Left lung (tissue), 4 donors: ENCODE measurements at regions not wholly inside any gene's neighbourhood (a gene's known extent, or its start where the extent isn't known, plus 50 kb on each side); places are given as distances from the start of the nearest gene placed in this dataset.

Experiments
- ATAC-seq: fragments of 200-7000 bp; cut with Tn5 transposase; one replicate; pipeline ENCODE4 v1.9.1; 2020; ENCODE audit warnings: moderate library complexity
- DNase-seq, 4 donors: peaks; one replicate each; pipeline ENCODE4 v3.0.0-alpha.2; 2013 to 2020
- H3K27ac ChIP-seq, 2 donors: fragments of 200-600 bp; sonication (generic) in 1 of 2; one replicate each; pipeline versions ENCODE4 v1.5.0 to v1.8.0; 2020 to 2021
- H3K27me3 ChIP-seq, 2 donors: fragments of 200-600 bp; sonication (generic) in 1 of 2; one replicate each; pipeline versions ENCODE4 v1.5.0 to v1.8.0; 2020 to 2021
- H3K36me3 ChIP-seq, 2 donors: fragments of 200-600 bp; sonication (generic) in 1 of 2; one replicate each; pipeline versions ENCODE4 v1.5.0 to v1.8.0; 2020 to 2021
- H3K4me1 ChIP-seq, 2 donors: fragments of 200-600 bp; one replicate each; pipeline ENCODE4 v1.8.0; 2021
- H3K4me3 ChIP-seq, 2 donors: fragments of 200-600 bp; sonication (generic) in 1 of 2; one replicate each; pipeline versions ENCODE4 v1.5.0 to v1.8.0; 2020 to 2021; ENCODE audit warnings: mild to moderate bottlenecking in 1 of 2
- H3K9me3 ChIP-seq, 2 donors: fragments of 200-600 bp; sonication (generic) in 1 of 2; one replicate each; pipeline versions ENCODE4 v1.5.0 to v1.8.0; 2020 to 2021
- CTCF ChIP-seq, 2 donors: fragments of 200-600 bp; sonication (generic) in 1 of 2; IDR thresholded peaks; one replicate each; pipeline versions ENCODE4 v1.5.0 to v1.8.0; 2021; ENCODE audit warnings: antibody characterized with exemption in 2 of 2
- intact Hi-C, 2 donors: fragments of 100-400 bp; cut with DNase I; formaldehyde crosslinking; loops; one replicate each; pipeline versions ENCODE4 v1.11.2 to v1.14.2; 2022
- donor health status: DM: no; HTN: yes; CAD: no.
- donor health status: DM: no; HTN: no; CAD: no.

- no peak overlapping the region for H3K27ac ChIP-seq
- no peak for DNase-seq
- no peaks in the 10 kb centered on the region for H3K9me3 ChIP-seq
- peaks cover 0 to 5% of the 10 kb centered on the region in 2 donors for H3K27me3 ChIP-seq
- intact Hi-C loops, result no loop called here
- no peaks in the 10 kb centered on the region for H3K36me3 ChIP-seq
- TF ChIP-seq CTCF (IDR thresholded peaks at IDR 0.05), result no peak
- no peaks in the 10 kb centered on the region for H3K4me1 ChIP-seq
- ATAC-seq, result no peak
- H3K4me3 ChIP-seq, result no peak overlapping the region
These were observed 177.3 kb downstream of the TRIM33 start for GRCh38 chr1:114333690-114334089.

DNA sequence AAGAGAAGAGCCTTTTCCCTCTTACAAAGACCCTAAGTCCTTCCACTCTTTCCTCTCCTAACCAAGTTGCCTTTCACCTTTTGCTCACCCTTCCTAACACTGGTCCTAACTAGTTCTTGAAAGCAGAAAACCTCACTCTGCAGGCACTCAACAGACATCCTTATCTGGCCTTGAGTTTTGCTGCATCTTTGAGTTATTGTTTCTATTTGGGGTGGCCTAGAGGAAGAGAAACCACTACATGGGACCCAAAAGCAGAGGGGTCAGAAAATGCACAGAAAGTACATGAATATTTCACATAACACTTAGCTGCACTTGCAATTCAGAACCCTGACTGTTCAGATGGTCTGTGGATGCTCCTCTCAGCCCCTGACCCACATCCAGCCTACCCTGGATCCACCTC is 178.3 kb upstream of the SYT6 start:
- intact Hi-C loops, result no loop called here
- no peak for ATAC-seq

GRCh38 chr1:114330451-114330983 is 176.8 kb upstream of the SYT6 start:
- no peaks in the 10 kb centered on the region for H3K4me1 ChIP-seq
- TF ChIP-seq CTCF (IDR thresholded peaks at IDR 0.05), result no peak
- H3K27ac ChIP-seq, result no peak overlapping the region
- H3K9me3 ChIP-seq, result peaks cover 0 to 4% of the 10 kb centered on the region in 2 donors
- intact Hi-C loops, result no loop called here
- no peaks in the 10 kb centered on the region for H3K36me3 ChIP-seq
- H3K4me3 ChIP-seq, result no peak overlapping the region
- DNase-seq (no peak), ATAC-seq (no peak)
- H3K27me3 ChIP-seq, result peaks cover 0 to 5% of the 10 kb centered on the region in 2 donors

More for the DNA sequence above, 178.3 kb upstream of the SYT6 start:
- H3K36me3 ChIP-seq, result no peaks in the 10 kb centered on the region
- peaks cover 0 to 4% of the 10 kb centered on the region in 2 donors for H3K9me3 ChIP-seq
- no peaks in the 10 kb centered on the region for H3K4me1 ChIP-seq
- H3K27me3 ChIP-seq, result peaks cover 0 to 5% of the 10 kb centered on the region in 2 donors
- no peak overlapping the region for H3K4me3 ChIP-seq
- TF ChIP-seq CTCF (IDR thresholded peaks at IDR 0.05), result no peak
- no peak overlapping the region for H3K27ac ChIP-seq
- DNase-seq, result no peak

DNA sequence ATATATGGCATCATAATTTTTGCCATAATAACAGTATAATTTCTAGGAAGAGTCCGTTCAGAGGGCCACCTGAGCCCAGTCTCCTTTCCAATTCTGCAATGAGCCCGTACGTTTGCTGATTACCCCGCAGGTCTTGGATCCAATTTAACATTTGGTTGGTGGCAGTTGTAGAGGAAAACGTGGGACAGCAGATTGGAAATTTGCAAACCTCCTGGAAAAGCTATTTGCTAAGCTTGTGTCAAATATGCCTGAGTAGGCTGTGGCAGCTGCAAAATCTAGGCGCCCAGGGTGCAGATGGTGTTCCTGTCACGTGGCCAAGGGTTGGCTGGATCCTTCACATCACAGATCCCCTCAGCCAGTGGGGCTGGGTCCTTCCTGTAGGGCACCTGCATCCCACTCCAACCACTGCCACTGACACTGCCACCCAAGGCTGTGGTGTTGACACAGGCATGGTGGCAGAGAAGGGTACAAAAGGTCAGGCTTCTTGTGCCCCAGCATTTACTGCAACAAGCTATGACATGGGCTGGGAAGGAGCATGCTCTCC is 174.8 kb upstream of the SYT6 start:
- Histone ChIP-seq H3K9me3 (peaks cover 0 to 4% of the 10 kb centered on the region in 2 donors), H3K27me3 (peaks cover 0 to 2% of the 10 kb centered on the region in 2 donors), H3K27ac (no peak overlapping the region), H3K4me3 (no peak overlapping the region), H3K4me1 (no peaks in the 10 kb centered on the region), H3K36me3 (no peaks in the 10 kb centered on the region)
- ATAC-seq (no peak), DNase-seq (no peak)
- TF ChIP-seq CTCF (IDR thresholded peaks at IDR 0.05), result no peak
- intact Hi-C loops, result no loop called here

DNA sequence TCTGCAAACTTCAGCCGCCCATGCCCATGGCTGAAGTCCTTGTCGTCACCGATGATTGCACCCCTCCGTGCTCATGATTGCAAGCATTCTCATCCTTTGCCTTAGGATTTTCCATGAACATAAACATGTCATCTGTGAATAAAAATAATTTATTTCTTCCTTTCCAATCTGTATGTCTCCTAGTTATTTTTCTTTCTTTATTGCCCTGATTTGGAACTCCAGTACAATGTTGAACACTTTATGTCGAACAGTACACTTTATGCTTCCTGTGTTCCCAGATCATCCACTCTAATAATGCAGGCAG is 170.9 kb upstream of the SYT6 start:
- H3K9me3 ChIP-seq, result peaks cover 0 to 4% of the 10 kb centered on the region in 2 donors
- no peaks in the 10 kb centered on the region for H3K36me3 ChIP-seq
- ATAC-seq (no peak), DNase-seq (no peak)
- no peaks in the 10 kb centered on the region for H3K4me1 ChIP-seq
- no peak overlapping the region for H3K27ac ChIP-seq
- intact Hi-C loops, result no loop called here
- TF ChIP-seq CTCF (IDR thresholded peaks at IDR 0.05), result no peak
- H3K27me3 ChIP-seq, result no peaks in the 10 kb centered on the region
- no peak overlapping the region for H3K4me3 ChIP-seq
